ENCODE measurements at regions not wholly inside any gene's neighbourhood (a gene's known extent, or its start where the extent isn't known, plus 50 kb on each side); places are given as distances from the start of the nearest gene placed in this dataset.
A peak's percentile ranks its signal among the peaks of the same experiment; 100 is the strongest.

GRCh38 chr4:124307143-124307542 lies 405.4 kb downstream of the ANKRD50 start:
- DNase-seq (ENCODE audit: low read depth in 2 of 2), result no peak

- DNase-seq (ENCODE audit: low read depth in 2 of 2), result no peak
Measured at GRCh38 chr4:124318292-124318691, 394.2 kb downstream of the ANKRD50 start.

GRCh38 chr4:124321364-124321763 lies 391.2 kb downstream of the ANKRD50 start:
- no peak for DNase-seq (ENCODE audit: low read depth in 2 of 2)

- DNase-seq (ENCODE audit: low read depth in 2 of 2), result peak in 1 of 2 experiments; percentile 22
Measured at GRCh38 chr4:124322234-124323065, 390.1 kb downstream of the ANKRD50 start.

- no peak for DNase-seq (ENCODE audit: low read depth in 2 of 2)
Measured at GRCh38 chr4:124325690-124326089, 386.8 kb downstream of the ANKRD50 start.

GRCh38 chr4:124329134-124329533 lies 383.4 kb downstream of the ANKRD50 start:
- DNase-seq (ENCODE audit: low read depth in 2 of 2), result no peak

GRCh38 chr4:124330045-124330444 lies 382.5 kb downstream of the ANKRD50 start:
- DNase-seq (ENCODE audit: low read depth in 2 of 2), result no peak

GRCh38 chr4:124331781-124332180 lies 380.8 kb downstream of the ANKRD50 start:
- DNase-seq (ENCODE audit: low read depth in 2 of 2), result no peak

GRCh38 chr4:124333466-124333865 lies 379.1 kb downstream of the ANKRD50 start:
- DNase-seq (ENCODE audit: low read depth in 2 of 2), result no peak

- peak; percentile 78 to 85 for DNase-seq (ENCODE audit: low read depth in 2 of 2)
Measured at GRCh38 chr4:124334119-124334518, 378.4 kb downstream of the ANKRD50 start.

GRCh38 chr4:124337874-124338273 lies 374.7 kb downstream of the ANKRD50 start:
- no peak for DNase-seq (ENCODE audit: low read depth in 2 of 2)

GRCh38 chr4:124343661-124344171 lies 368.8 kb downstream of the ANKRD50 start:
- peak; percentile 70 to 74 for DNase-seq (ENCODE audit: low read depth in 2 of 2)

GRCh38 chr4:124372916-124373315 lies 339.6 kb downstream of the ANKRD50 start:
- no peak for DNase-seq (ENCODE audit: low read depth in 2 of 2)

- DNase-seq (ENCODE audit: low read depth in 2 of 2), result no peak
Measured at GRCh38 chr4:124386163-124386562, 326.4 kb downstream of the ANKRD50 start.

GRCh38 chr4:124386648-124387047 lies 325.9 kb downstream of the ANKRD50 start:
- no peak for DNase-seq (ENCODE audit: low read depth in 2 of 2)

GRCh38 chr4:124389591-124389990 lies 322.9 kb downstream of the ANKRD50 start:
- DNase-seq (ENCODE audit: low read depth in 2 of 2), result no peak

GRCh38 chr4:124390861-124391260 lies 321.7 kb downstream of the ANKRD50 start:
- no peak for DNase-seq (ENCODE audit: low read depth in 2 of 2)

GRCh38 chr4:124396333-124396732 lies 316.2 kb downstream of the ANKRD50 start:
- no peak for DNase-seq (ENCODE audit: low read depth in 2 of 2)

GRCh38 chr4:124401606-124402005 lies 310.9 kb downstream of the ANKRD50 start:
- no peak for DNase-seq (ENCODE audit: low read depth in 2 of 2)

- DNase-seq (ENCODE audit: low read depth in 2 of 2), result no peak
Measured at GRCh38 chr4:124409044-124409443, 303.5 kb downstream of the ANKRD50 start.

- no peak for DNase-seq (ENCODE audit: low read depth in 2 of 2)
Measured at GRCh38 chr4:124414276-124415040, 298.1 kb downstream of the ANKRD50 start.

GRCh38 chr4:124415146-124415545 lies 297.4 kb downstream of the ANKRD50 start:
- no peak for DNase-seq (ENCODE audit: low read depth in 2 of 2)

- no peak for DNase-seq (ENCODE audit: low read depth in 2 of 2)
Measured at GRCh38 chr4:124417371-124417770, 295.2 kb downstream of the ANKRD50 start.
